ENCODE measurements at regions not wholly inside any gene's neighbourhood (a gene's known extent, or its start where the extent isn't known, plus 50 kb on each side); places are given as distances from the start of the nearest gene placed in this dataset.

- Histone ChIP-seq H3K36me3 (ENCODE audit: control insufficient read depth, insufficient read depth, low read length) (no peaks in the 10 kb centered on the region), H3K27me3 (ENCODE audit: control insufficient read depth, insufficient read depth, low read length) (no peaks in the 10 kb centered on the region), H3K9ac (ENCODE audit: low read length) (no peak overlapping the region), H3K4me1 (ENCODE audit: control insufficient read depth, insufficient read depth, low read length) (no peaks in the 10 kb centered on the region), H3K27ac (ENCODE audit: low read depth, low read length) (no peak overlapping the region), H3K4me3 (ENCODE audit: low read length) (no peak overlapping the region)
These were observed 90.1 kb downstream of the KCNJ2 start for GRCh38 chr17:70259400-70259799.

DNA sequence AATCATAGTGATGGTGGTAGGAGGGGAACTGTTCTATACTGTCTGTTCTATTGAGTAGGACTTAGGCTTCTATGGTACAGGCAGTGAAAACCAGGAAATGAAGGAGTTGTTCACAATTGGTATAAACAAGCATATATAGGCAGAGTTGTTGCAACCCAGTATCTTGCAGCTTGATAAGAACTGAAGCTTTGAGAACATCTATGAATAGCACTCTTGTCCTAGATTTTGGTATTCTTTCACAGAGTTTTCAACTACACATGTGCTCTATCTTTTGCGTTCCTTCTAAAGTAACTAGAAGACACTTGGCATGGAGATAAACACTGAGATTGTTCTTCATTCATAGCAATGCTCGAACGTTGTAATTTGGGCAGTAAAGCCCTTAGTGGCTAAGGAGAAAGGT is 91.8 kb downstream of the KCNJ2 start:
- Histone ChIP-seq H3K9ac (ENCODE audit: low read length) (no peak overlapping the region), H3K27ac (ENCODE audit: low read depth, low read length) (no peak overlapping the region), H3K27me3 (ENCODE audit: control insufficient read depth, insufficient read depth, low read length) (no peaks in the 10 kb centered on the region), H3K4me1 (ENCODE audit: control insufficient read depth, insufficient read depth, low read length) (no peaks in the 10 kb centered on the region), H3K4me3 (ENCODE audit: low read length) (no peak overlapping the region), H3K36me3 (ENCODE audit: control insufficient read depth, insufficient read depth, low read length) (no peaks in the 10 kb centered on the region)

DNA sequence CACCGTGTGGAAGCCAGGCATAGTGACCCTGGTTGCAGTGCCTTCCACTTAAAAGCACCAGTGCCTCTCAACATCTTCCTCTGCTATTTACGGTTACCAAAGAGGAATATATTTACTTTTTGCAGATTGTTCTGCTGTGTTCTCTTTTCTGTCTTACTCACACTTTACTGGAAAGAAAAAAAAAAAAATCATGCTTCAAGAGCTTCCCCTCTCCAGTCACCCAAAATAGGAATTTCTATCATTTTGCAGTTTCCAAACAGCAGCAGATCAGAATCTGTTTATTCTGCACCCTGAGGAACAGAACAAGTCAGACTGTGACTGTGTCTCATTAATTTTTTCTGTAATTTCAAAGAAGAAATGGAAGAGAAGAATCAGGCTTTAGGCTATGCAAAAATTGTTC is 96.1 kb downstream of the KCNJ2 start:
- no peak overlapping the region for H3K4me3 ChIP-seq (ENCODE audit: low read length)
- H3K27ac ChIP-seq (ENCODE audit: low read depth, low read length): no peak overlapping the region
- no peaks in the 10 kb centered on the region for H3K36me3 ChIP-seq (ENCODE audit: control insufficient read depth, insufficient read depth, low read length)
- H3K9ac ChIP-seq (ENCODE audit: low read length): no peak overlapping the region
- H3K27me3 ChIP-seq (ENCODE audit: control insufficient read depth, insufficient read depth, low read length): no peaks in the 10 kb centered on the region
- H3K4me1 ChIP-seq (ENCODE audit: control insufficient read depth, insufficient read depth, low read length): no peaks in the 10 kb centered on the region

DNA sequence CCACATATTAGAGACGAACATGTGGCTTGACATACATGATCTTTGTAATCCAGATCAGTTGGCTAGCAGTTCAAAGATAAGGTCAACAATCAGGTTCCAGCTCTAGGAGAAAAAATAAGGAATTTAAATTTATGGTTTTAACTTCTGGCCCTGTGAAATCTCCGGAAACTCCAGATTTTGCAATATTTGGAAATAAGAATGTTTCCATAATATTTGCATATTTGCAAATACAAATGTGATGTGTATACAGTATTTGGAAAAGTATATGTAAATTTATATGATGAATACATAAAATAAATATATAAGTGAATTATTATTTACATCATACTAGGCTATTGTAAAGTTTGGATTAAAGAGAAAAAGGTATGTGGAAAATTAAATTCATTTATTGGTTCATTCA is 97.1 kb downstream of the KCNJ2 start:
- Histone ChIP-seq H3K9ac (ENCODE audit: low read length) (no peak overlapping the region), H3K36me3 (ENCODE audit: control insufficient read depth, insufficient read depth, low read length) (no peaks in the 10 kb centered on the region), H3K27ac (ENCODE audit: low read depth, low read length) (no peak overlapping the region), H3K27me3 (ENCODE audit: control insufficient read depth, insufficient read depth, low read length) (no peaks in the 10 kb centered on the region), H3K4me3 (ENCODE audit: low read length) (no peak overlapping the region), H3K4me1 (ENCODE audit: control insufficient read depth, insufficient read depth, low read length) (no peaks in the 10 kb centered on the region)

DNA sequence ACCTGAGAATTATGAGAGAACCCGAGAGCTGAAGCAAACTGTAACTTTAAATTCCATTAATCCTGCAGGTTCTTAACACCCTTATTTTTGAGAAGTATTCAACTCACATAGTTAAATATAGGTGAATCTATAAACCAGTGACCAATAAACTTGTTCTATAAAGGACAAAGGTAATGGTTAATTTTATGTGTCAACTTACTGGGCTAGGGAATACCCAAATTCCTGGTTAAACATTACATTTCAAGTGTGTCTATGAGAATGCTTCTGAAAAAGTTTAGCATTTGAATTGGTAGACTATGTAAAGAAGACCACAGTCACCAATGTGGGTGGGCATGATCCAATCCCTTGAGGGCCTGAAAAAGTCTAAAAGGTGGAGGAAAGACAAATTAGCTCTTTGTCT is 99.1 kb downstream of the KCNJ2 start:
- Histone ChIP-seq H3K4me3 (ENCODE audit: low read length) (no peak overlapping the region), H3K36me3 (ENCODE audit: control insufficient read depth, insufficient read depth, low read length) (no peaks in the 10 kb centered on the region), H3K9ac (ENCODE audit: low read length) (no peak overlapping the region), H3K27ac (ENCODE audit: low read depth, low read length) (no peak overlapping the region), H3K27me3 (ENCODE audit: control insufficient read depth, insufficient read depth, low read length) (no peaks in the 10 kb centered on the region), H3K4me1 (ENCODE audit: control insufficient read depth, insufficient read depth, low read length) (no peaks in the 10 kb centered on the region)

DNA sequence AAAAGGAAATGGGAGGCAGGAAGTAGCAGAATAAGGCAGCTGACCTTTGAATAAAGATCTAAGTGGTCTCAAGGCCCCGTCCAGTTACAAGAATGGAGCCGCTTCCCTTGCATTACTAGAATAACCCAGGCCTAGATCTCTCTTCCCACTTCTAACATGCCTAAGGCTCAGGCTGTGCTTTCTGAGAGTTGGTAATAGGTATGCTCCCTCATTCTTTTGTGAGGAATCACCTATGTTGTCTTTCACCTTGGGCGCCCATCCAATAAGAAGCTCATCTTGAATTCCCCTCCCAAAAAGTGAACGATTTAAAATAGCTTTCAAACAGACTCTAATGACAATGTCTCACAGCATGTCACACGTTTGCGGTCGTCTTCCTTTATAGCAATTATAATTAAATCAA is 101.2 kb downstream of the KCNJ2 start:
- no peak overlapping the region for H3K27ac ChIP-seq (ENCODE audit: low read depth, low read length)
- H3K36me3 ChIP-seq (ENCODE audit: control insufficient read depth, insufficient read depth, low read length): no peaks in the 10 kb centered on the region
- no peak overlapping the region for H3K9ac ChIP-seq (ENCODE audit: low read length)
- H3K27me3 ChIP-seq (ENCODE audit: control insufficient read depth, insufficient read depth, low read length): no peaks in the 10 kb centered on the region
- H3K4me1 ChIP-seq (ENCODE audit: control insufficient read depth, insufficient read depth, low read length): no peaks in the 10 kb centered on the region
- no peak overlapping the region for H3K4me3 ChIP-seq (ENCODE audit: low read length)

GRCh38 chr17:70271200-70271599 is 101.9 kb downstream of the KCNJ2 start:
- H3K9ac ChIP-seq (ENCODE audit: low read length): no peak overlapping the region
- no peaks in the 10 kb centered on the region for H3K36me3 ChIP-seq (ENCODE audit: control insufficient read depth, insufficient read depth, low read length)
- H3K27ac ChIP-seq (ENCODE audit: low read depth, low read length): no peak overlapping the region

GRCh38 chr17:70271672-70272071 is 102.3 kb downstream of the KCNJ2 start:
- Histone ChIP-seq H3K36me3 (ENCODE audit: control insufficient read depth, insufficient read depth, low read length) (no peaks in the 10 kb centered on the region), H3K27ac (ENCODE audit: low read depth, low read length) (no peak overlapping the region), H3K4me3 (ENCODE audit: low read length) (no peak overlapping the region), H3K4me1 (ENCODE audit: control insufficient read depth, insufficient read depth, low read length) (no peaks in the 10 kb centered on the region), H3K9ac (ENCODE audit: low read length) (no peak overlapping the region), H3K27me3 (ENCODE audit: control insufficient read depth, insufficient read depth, low read length) (no peaks in the 10 kb centered on the region)

More at GRCh38 chr17:70271200-70271599, 101.9 kb downstream of the KCNJ2 start:
- Histone ChIP-seq H3K27me3 (ENCODE audit: control insufficient read depth, insufficient read depth, low read length) (no peaks in the 10 kb centered on the region), H3K4me1 (ENCODE audit: control insufficient read depth, insufficient read depth, low read length) (no peaks in the 10 kb centered on the region), H3K4me3 (ENCODE audit: low read length) (no peak overlapping the region)

DNA sequence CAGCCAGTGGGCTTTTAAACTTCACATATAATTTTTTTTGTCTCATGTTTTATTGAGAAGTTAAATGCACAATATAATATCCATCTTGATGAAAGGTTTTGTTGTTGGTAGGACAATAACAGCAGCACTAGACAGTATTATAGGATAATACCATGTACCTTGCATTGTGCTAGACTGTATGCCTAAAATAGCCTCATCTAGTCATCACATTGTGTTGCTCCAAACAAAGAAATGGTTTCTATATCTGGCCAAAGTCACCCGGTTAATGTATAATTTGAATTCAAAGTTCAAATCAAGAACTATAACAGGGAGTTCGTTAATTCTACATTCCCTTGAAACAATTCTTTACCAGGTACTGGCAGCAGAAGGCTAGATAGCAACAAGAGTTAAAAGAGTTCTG is 104.9 kb downstream of the KCNJ2 start:
- H3K4me1 ChIP-seq (ENCODE audit: control insufficient read depth, insufficient read depth, low read length): no peaks in the 10 kb centered on the region
- no peak overlapping the region for H3K27ac ChIP-seq (ENCODE audit: low read depth, low read length)
- no peaks in the 10 kb centered on the region for H3K27me3 ChIP-seq (ENCODE audit: control insufficient read depth, insufficient read depth, low read length)
- H3K36me3 ChIP-seq (ENCODE audit: control insufficient read depth, insufficient read depth, low read length): no peaks in the 10 kb centered on the region
- H3K4me3 ChIP-seq (ENCODE audit: low read length): no peak overlapping the region
- H3K9ac ChIP-seq (ENCODE audit: low read length): no peak overlapping the region

DNA sequence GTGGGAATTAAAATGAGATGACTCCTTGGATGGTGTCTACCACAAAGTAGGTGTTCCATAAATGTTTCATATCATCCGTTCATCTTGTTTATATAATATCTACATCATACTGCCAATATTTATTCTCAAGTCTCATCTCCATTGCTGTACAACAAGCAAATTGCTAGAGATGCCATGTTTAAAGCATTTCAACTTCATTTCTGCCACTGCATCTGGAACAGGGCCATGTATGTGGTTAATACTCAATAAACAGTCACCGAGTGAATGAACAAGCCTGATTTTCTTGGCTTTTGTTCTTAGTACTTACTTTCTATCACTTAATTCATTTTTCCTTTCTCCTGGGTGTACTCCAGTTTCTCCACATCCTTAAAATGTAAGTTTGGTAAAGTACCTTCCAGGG is 107.6 kb downstream of the KCNJ2 start:
- no peak overlapping the region for H3K4me3 ChIP-seq (ENCODE audit: low read length)
- no peak overlapping the region for H3K9ac ChIP-seq (ENCODE audit: low read length)
- H3K27ac ChIP-seq (ENCODE audit: low read depth, low read length): no peak overlapping the region
- no peaks in the 10 kb centered on the region for H3K4me1 ChIP-seq (ENCODE audit: control insufficient read depth, insufficient read depth, low read length)
- H3K36me3 ChIP-seq (ENCODE audit: control insufficient read depth, insufficient read depth, low read length): no peaks in the 10 kb centered on the region
- no peaks in the 10 kb centered on the region for H3K27me3 ChIP-seq (ENCODE audit: control insufficient read depth, insufficient read depth, low read length)

DNA sequence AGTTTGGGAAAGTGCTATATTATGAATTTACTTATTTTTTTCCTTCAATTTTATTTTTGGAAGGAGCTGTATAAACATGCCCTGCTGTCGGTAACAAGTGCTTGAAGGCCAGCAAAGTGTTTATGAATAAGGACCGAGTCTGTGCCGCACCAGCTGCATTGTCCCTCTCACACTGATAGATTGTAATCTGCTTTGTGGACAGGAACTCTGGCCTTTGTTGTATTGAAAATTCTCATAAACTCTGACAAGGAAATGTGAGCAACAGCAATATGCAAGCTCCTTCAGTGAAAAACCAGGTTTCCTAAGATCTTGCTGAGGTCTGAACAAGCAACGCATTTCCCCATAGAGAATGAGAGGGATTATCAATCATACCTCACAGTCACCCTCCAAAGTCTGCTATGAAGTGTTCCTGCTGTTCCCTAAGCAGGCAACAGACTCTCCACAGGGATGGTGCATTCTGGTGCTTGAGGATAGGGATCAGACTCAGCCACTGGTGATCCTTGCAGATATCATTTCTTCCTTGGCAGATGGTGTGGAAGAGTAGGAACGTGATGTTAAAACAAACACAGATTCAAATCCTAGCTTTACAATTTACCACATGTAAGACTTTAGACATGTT is 109.6 kb downstream of the KCNJ2 start:
- Histone ChIP-seq H3K36me3 (ENCODE audit: control insufficient read depth, insufficient read depth, low read length) (no peaks in the 10 kb centered on the region), H3K9ac (ENCODE audit: low read length) (no peak overlapping the region), H3K4me1 (ENCODE audit: control insufficient read depth, insufficient read depth, low read length) (no peaks in the 10 kb centered on the region), H3K27ac (ENCODE audit: low read depth, low read length) (no peak overlapping the region), H3K27me3 (ENCODE audit: control insufficient read depth, insufficient read depth, low read length) (no peaks in the 10 kb centered on the region), H3K4me3 (ENCODE audit: low read length) (no peak overlapping the region)

DNA sequence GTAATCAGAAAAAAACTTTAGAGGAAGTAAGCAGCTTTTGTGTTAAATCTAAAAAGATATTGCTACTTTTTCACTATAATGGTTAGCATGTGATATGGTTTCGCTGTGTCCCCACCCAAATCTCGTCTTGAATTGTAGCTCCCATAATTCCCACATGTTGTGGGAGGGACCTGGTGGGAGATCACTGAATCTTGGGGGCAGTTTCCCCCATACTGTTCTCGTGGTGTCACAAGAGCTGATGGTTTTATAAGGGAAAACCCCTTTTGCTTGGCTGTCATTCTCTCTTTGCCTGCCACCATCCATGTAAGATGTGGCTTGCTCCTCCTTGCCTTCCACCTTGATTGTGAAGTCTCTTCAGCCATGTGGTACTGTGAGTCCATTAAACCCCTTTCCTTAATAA is 117.1 kb downstream of the KCNJ2 start:
- no peak overlapping the region for H3K27ac ChIP-seq (ENCODE audit: low read depth, low read length)

DNA sequence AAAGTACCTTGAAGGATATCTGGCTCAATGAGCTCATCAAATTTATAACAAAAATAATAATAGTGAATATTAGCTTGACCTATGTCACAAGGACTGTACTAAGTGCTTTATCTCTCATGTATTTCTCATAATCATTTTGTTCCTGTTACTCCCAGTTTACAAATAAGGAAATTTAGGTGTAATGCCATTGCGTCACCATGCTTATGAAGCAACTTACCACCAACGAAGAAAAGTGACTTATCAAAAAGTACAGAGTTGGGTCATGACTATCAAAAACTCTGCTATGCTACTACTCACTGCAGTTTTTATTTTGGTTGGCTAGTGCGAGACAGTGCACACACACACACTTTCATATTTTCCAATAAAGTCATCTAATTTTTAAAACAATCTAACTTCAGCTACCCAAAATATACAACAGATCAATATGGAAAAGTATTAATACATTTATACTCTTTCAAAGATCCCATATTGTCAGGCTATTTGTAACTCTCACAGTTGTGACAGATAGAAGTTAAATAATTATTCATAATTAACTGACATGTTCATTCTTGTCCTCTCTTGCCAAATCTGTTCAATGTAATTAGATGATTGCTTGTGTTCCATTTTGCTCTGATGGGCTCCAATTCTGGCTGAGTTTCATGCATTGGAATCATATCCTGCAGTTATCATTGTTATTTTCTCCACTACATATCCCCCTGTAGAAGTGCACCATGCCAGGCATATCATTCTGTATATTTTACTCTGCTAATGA is 119.4 kb downstream of the KCNJ2 start:
- Histone ChIP-seq H3K27ac (ENCODE audit: low read depth, low read length) (no peak overlapping the region), H3K9ac (ENCODE audit: low read length) (no peak overlapping the region), H3K4me1 (ENCODE audit: control insufficient read depth, insufficient read depth, low read length) (no peaks in the 10 kb centered on the region), H3K4me3 (ENCODE audit: low read length) (no peak overlapping the region), H3K36me3 (ENCODE audit: control insufficient read depth, insufficient read depth, low read length) (no peaks in the 10 kb centered on the region), H3K27me3 (ENCODE audit: control insufficient read depth, insufficient read depth, low read length) (no peaks in the 10 kb centered on the region)

More for the DNA sequence above, 117.1 kb downstream of the KCNJ2 start:
- Histone ChIP-seq H3K36me3 (ENCODE audit: control insufficient read depth, insufficient read depth, low read length) (no peaks in the 10 kb centered on the region), H3K9ac (ENCODE audit: low read length) (no peak overlapping the region), H3K4me3 (ENCODE audit: low read length) (no peak overlapping the region), H3K27me3 (ENCODE audit: control insufficient read depth, insufficient read depth, low read length) (no peaks in the 10 kb centered on the region), H3K4me1 (ENCODE audit: control insufficient read depth, insufficient read depth, low read length) (no peaks in the 10 kb centered on the region)
